RCC 7860 (cell line): ENCODE measurements at regions not wholly inside any gene's neighbourhood (a gene's known extent, or its start where the extent isn't known, plus 50 kb on each side); places are given as distances from the start of the nearest gene placed in this dataset.
"Not testable (repeated sequence)": the region's sequence is repeated elsewhere in the genome, so short reads cannot be mapped to it uniquely, and the experiment has no call there.

Experiments used
- DNase-seq: peaks from one replicate; pipeline ENCODE4 v3.0.0-alpha.2; 2015; ENCODE audit warnings: low spot score
- FAIRE-seq: peaks from 2 replicates; lab custom pipeline; 2012; peaks lifted over from hg19 to GRCh38; lab: Jason Lieb, UNC

- no peak for FAIRE-seq
- no peak for DNase-seq
Observed at GRCh38 chr5:102068870-102069269, 227.2 kb downstream of the SLCO4C1 start.

DNA sequence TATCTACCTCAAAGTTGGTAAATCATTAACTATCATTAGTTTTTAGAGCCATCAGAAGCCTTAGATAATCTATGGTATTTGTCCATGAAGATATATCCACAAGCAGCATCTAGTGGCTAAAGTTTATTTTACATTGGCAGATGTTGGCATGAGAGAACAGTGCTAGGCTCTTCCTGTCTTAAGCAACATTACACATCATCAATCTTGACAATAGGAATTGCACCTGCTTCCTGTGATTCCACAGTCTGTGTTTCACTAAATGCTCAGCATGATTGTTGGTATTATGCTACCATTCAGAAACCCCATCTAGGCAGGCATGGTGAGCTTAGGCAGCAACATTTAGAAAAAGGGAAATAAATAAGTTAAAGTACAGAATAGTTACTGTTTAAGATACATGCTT, 246.6 kb downstream of the SLCO4C1 start:
- DNase-seq (no peak), FAIRE-seq (no peak)

GRCh38 chr5:102048940-102049339, 247.1 kb downstream of the SLCO4C1 start:
- DNase-seq (no peak), FAIRE-seq (no peak)

DNA sequence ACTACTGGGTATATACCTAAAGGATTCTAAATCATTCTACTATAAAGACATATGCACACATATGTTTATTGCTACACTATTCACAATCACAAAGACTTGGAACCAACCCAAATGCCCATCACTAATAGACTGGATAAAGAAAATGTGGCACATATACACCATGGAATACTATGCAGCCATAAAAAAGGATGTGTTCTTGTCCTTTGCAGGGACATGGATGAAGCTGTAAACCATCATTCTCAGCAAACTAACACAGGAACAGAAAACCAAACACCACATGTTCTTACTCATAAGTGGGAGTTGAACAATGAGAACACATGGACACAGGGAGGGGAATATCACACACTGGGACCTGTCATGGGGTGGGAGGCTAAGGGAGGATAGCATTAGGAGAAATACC, 249.0 kb downstream of the SLCO4C1 start:
- not testable (repeated sequence) for DNase-seq, FAIRE-seq

DNA sequence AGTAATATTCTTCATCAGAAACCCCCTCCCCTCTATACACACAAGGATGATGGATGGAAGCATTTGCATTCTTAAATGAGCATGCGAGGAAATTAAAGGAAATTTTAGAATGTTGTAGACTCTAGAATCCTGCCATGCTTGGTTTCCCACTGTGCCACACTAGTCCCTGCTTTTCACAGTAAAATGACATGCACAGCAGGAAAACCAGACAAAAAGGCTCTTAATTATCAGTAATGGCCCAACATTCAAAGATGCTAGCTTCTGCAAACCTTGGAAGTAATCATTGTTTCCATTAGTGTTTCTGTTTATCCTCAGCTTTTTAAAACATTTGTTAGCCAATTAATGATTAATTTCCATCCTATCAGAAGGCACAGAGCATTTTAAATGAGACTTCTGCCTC, 255.8 kb downstream of the SLCO4C1 start:
- DNase-seq (no peak), FAIRE-seq (no peak)

DNA sequence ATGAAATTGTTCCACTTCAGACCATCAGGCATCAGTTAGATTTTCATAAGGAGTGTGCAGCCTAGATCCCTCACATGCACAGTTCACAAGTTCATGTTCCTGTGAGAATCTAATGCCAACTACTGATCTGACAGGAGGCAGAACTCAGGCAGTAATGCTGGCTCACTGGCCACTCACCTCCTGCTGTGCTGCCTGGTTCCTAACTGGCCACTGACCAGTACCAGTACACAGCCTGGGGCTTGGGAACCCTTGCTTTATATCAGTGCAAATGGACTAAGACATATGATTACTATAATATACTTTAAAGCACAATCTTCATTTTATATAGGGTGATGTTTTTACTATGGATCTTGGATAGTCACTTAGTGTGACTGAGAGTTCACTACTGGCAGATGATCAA, 259.2 kb downstream of the SLCO4C1 start:
- no peak for DNase-seq
- FAIRE-seq = no peak

GRCh38 chr5:102031711-102032110, 264.4 kb downstream of the SLCO4C1 start:
- FAIRE-seq (no peak), DNase-seq (no peak)

- no peak for FAIRE-seq
- no peak for DNase-seq
Observed at GRCh38 chr5:102018690-102019089, 277.4 kb downstream of the SLCO4C1 start.

- DNase-seq (no peak), FAIRE-seq (no peak)
Observed at GRCh38 chr5:102018279-102018678, 277.8 kb downstream of the SLCO4C1 start.

DNA sequence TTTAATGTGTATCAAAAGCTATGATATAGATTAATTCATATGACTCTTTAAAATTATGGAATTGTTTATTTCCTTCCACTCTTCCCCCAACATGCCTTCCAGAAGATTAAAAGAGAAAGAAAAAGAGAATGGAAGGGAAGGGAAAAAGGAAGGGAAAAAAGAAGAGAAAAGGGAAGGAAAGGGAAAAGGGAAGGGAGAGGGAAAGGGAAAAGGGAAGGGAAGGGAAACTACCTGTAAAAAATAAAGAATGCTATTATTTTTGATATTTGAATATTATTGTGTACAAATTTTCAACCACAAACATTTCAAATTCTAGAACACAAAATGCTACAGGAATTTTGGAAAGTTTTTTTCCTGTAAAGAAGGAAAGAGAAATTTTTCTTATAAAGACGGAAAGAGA, 281.7 kb downstream of the SLCO4C1 start:
- DNase-seq = no peak
- no peak for FAIRE-seq

GRCh38 chr5:102010644-102011043, 285.4 kb downstream of the SLCO4C1 start:
- FAIRE-seq = no peak

DNA sequence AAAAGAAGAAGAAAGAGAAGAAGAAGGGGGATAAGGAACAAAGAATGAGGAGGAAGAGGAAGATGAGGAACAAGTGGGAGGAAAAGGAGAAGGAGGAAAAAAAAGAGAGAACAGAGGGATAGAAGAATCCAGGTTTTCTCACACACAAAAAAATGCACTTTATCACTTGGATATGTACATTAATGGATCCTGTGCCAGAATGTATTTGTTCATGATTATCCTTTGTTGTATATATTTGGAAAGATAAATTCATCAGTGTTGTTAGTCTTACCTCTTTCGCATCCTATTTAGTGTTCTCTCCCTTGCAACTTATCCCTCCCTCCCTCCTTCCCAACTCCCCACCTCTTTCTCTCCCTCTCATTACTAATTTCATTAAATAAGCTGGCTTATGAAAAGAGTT, 298.8 kb downstream of the SLCO4C1 start:
- FAIRE-seq = no peak
- no peak for DNase-seq

More at GRCh38 chr5:102010644-102011043, 285.4 kb downstream of the SLCO4C1 start:
- DNase-seq = no peak

GRCh38 chr5:101995585-101995984, 300.5 kb downstream of the SLCO4C1 start:
- FAIRE-seq = no peak
- DNase-seq = no peak

- FAIRE-seq = no peak
- no peak for DNase-seq
Observed at GRCh38 chr5:101991486-101991885, 304.6 kb downstream of the SLCO4C1 start.

- DNase-seq = no peak
- no peak for FAIRE-seq
Observed at GRCh38 chr5:101989659-101990058, 306.4 kb downstream of the SLCO4C1 start.

- peak; percentile 27 for DNase-seq
Observed at GRCh38 chr5:101977729-101978345, 318.2 kb downstream of the SLCO4C1 start.

DNA sequence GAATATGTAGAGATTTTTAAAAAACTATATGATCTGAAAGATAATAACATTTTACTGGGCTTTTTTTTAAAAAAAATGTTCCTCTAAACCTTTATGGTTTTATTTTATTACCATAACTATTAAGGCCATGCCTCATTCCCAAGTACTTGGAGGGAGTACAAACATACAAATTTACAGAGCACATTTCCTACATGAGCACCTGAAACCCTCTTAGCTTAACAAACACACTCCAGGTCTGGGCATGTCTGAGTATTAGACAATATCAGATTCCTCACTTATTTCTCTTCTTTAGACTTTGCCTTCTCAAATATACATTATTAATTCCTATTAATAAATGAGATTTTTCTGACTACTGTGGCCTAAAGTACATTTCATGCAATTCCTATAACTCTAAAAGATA, 319.2 kb downstream of the SLCO4C1 start:
- no peak for DNase-seq

More at GRCh38 chr5:101977729-101978345, 318.2 kb downstream of the SLCO4C1 start:
- peak; percentile 42 for FAIRE-seq

GRCh38 chr5:101969742-101970141, 326.3 kb downstream of the SLCO4C1 start:
- FAIRE-seq = no peak
- no peak for DNase-seq

More for the DNA sequence above, 319.2 kb downstream of the SLCO4C1 start:
- no peak for FAIRE-seq

- FAIRE-seq = no peak
- no peak for DNase-seq
Observed at GRCh38 chr5:101966476-101966875, 329.6 kb downstream of the SLCO4C1 start.

DNA sequence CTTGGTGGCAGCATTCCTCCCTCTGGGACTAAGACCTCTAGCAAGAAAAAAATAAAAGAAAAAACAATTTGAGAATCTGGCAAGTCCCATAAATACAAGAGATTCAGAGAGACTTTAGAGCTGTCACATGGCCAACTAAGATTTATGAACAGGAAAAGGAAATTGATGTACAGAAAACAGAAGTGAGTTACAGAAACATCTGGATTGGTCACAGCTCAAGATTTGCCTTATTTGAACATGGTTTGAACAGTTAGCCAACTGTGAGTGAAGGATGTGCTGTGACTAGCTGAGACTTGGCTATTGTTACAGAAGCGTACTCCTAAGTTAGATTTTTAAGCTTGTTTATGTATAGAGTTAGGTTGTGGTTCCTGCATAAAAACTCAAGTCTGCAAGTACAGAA, 340.2 kb downstream of the SLCO4C1 start:
- DNase-seq (no peak), FAIRE-seq (no peak)

DNA sequence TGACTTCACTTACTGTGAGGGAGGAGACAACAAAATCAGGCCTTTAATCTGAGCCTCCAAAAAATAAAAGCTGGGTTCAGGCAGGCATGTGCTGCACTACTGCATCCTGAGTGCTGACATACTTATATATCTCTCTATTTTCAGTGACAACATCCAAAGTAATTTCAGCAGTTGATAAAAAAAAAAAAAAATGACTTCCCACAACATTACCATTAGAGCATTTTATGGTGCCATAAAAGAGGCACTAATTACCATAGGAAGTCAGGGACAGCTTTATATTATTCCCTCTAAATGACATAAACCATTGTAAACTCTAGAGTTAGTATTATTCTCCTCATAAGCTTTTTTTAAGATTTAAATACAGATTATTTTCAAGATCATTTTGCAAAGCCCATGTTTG, 346.1 kb downstream of the SLCO4C1 start:
- DNase-seq = no peak
- FAIRE-seq = no peak

- no peak for FAIRE-seq
Observed at GRCh38 chr5:101948615-101949014, 347.5 kb downstream of the SLCO4C1 start.

GRCh38 chr5:101943784-101944183, 352.3 kb downstream of the SLCO4C1 start:
- DNase-seq (no peak), FAIRE-seq (no peak)

More at GRCh38 chr5:101948615-101949014, 347.5 kb downstream of the SLCO4C1 start:
- DNase-seq = no peak
